Choroid plexus epithelial cell (primary cell): ENCODE measurements at regions not wholly inside any gene's neighbourhood (a gene's known extent, or its start where the extent isn't known, plus 50 kb on each side); places are given as distances from the start of the nearest gene placed in this dataset.

Source experiments
- DNase-seq: peaks from one replicate; pipeline ENCODE4 v3.0.0-alpha.2; 2010; ENCODE audit warnings: low read depth
- H3K4me3 ChIP-seq: 2 replicates; pipeline ENCODE4 v1.5.1; 2011; ENCODE audit warnings: low read depth, mild to moderate bottlenecking, control low read depth, low read length, moderate library complexity
- TF ChIP-seq, protein P1 (sequence below): conservative IDR thresholded peaks from 2 replicates; pipeline ENCODE4 v1.5.1; 2011; ENCODE audit warnings: low read depth, mild to moderate bottlenecking, control low read depth, inconsistent platforms, low read length, moderate library complexity

DNA sequence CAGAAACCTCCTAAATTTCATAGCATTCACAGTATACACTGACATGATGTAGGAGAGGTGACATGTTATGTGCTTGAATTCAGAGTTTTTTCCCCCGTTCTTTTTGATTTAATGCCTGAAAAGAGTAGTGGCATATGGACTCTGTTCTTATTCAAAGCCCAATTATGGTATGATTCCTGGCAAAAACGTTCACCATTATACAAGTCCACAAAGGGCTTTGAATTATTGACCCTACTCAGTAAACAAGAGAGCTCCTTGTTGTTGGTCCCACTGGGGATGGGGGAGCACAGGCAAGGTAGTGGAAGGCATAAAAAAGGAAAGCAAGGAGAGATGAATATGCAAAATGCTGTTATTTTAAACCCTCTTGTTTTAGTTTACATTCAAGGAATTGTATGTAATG, 136.0 kb upstream of the AHI1 start:
- TF ChIP-seq, protein P1, sequence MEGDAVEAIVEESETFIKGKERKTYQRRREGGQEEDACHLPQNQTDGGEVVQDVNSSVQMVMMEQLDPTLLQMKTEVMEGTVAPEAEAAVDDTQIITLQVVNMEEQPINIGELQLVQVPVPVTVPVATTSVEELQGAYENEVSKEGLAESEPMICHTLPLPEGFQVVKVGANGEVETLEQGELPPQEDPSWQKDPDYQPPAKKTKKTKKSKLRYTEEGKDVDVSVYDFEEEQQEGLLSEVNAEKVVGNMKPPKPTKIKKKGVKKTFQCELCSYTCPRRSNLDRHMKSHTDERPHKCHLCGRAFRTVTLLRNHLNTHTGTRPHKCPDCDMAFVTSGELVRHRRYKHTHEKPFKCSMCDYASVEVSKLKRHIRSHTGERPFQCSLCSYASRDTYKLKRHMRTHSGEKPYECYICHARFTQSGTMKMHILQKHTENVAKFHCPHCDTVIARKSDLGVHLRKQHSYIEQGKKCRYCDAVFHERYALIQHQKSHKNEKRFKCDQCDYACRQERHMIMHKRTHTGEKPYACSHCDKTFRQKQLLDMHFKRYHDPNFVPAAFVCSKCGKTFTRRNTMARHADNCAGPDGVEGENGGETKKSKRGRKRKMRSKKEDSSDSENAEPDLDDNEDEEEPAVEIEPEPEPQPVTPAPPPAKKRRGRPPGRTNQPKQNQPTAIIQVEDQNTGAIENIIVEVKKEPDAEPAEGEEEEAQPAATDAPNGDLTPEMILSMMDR, result no peak
- no peak for DNase-seq
- H3K4me3 ChIP-seq, result no peak overlapping the region

DNA sequence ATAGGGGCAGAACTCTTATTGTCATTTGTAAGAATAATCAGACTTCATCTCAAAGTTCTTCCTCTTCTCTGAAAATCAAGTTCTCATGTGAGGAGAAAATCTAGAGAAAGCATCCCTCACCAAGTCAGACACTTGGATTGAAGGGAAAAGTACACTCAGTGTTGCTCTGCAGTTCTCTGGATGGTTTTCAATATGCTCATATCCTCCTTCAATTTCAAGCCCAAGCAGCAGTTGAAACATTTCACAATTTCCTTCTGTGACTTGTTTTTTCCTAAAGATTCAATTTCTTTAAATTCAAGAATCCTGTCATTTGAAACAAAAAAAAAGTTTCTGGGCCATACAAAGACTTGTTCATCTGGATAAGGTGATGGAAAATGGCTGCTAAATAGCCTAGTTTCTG, 140.2 kb upstream of the AHI1 start:
- H3K4me3 ChIP-seq, result no peak overlapping the region
- TF ChIP-seq, protein P1, result no peak
- DNase-seq, result peak; percentile 27

DNA sequence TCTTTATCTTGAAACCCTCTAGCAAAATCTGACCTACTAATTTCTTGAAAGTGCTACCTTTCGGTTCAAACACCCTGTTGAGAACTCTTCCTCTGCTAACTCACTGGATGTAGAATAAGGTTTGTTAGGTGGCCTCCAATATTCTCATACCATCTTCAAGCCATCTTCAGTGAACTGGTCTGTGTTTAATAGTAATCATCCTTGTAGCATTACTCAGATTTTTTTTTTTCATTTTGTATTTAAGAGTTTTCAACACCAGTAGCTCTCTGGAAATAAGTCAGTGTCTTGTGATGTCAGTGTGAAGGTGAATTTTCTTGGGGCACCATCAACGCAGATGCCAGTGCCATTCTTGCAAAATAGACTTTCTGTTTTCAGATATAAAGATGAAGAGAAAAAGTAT, 140.6 kb upstream of the AHI1 start:
- no peak for DNase-seq
- H3K4me3 ChIP-seq, result no peak overlapping the region
- TF ChIP-seq, protein P1, result no peak

DNA sequence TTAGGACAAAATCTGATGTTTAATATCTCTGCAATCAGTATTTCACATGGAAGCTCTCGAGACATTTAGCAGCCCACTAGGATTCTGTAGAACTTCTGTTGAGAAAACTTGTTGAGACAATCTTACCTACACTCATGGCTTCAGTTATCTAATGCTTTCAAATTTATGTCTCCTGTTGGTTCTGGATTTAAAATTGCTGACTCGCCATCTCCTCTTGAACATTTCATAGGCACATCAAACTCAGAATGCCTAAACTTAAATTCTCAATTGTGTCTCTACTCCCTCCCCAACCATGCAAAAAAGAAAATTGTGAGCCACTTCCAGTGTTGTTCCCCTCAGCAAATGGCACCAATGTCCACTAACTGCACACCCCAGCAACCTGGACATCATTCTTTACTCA, 142.5 kb upstream of the AHI1 start:
- DNase-seq, result no peak
- no peak overlapping the region for H3K4me3 ChIP-seq
- TF ChIP-seq, protein P1, result no peak

DNA sequence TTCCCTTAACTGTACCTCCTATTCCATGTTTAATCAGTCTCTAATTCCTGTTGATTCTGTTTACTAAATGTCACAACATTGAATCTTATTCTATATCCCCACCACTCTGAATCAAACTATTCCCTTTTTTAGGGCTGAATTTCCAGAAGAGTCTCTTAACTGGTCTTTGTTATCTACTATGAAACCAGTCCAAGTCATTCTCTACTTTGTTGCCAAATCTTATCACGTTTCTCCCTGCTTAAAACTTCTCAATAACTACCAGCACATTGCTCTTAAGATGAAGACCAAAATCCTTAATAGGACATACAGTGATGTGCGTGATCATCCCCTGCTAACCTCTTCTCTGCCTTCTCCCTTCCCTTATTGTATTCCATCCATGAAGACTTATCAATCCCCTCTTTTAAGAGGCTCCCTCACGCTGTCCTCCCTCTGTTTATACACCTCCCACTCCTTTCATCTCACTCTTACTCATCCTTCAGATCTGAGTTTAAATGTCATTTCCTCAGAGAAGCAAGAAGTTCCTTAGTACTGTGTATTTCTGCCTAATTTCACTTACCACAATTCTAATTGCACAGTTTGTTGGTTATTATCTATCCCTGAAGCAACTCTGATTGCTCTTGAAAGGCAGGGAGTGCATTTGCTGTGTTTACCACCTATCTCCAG, 143.0 kb upstream of the AHI1 start:
- TF ChIP-seq, protein P1, result no peak
- DNase-seq, result peak; percentile 16
- no peak overlapping the region for H3K4me3 ChIP-seq

DNA sequence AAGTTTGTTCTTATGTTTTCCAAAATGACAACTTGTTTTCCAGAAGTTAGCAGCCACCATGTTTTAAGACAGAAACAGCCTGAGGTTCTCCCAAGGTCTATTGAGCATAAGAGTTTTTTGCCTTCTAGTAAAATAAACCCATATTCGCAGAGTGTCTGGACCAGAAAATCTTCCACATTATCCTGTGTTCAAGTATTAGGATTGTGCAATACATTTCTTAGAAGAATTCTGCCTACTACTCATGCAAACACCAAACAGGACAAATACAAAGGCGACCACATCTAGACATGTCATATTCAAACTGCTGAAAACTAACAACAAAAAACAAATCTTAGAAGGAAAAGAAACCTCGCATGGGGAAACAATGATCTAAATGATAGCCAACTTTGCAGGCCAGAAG, 145.4 kb upstream of the AHI1 start:
- TF ChIP-seq, protein P1, result no peak
- no peak overlapping the region for H3K4me3 ChIP-seq
- DNase-seq, result no peak

DNA sequence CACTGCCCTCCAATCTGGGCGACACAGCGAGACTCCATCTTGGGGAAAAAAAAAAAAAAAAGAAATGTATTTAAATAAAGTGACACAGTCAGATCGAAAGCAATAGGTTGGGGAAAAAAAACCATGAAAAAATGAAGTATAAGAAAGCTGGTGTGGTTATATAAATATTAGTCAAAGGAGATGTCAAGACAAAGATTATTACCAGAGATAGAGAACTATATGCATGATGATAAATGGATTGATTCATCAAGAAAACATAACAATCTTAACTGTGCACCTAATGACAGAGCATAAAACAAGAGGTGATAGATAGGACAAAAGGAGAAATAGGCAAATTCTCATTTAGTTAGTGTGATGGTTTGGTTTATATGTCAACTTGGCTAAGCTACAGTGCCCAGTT, 146.9 kb upstream of the AHI1 start:
- TF ChIP-seq, protein P1, result no peak
- DNase-seq, result no peak

More for the DNA sequence above, 146.9 kb upstream of the AHI1 start:
- no peak overlapping the region for H3K4me3 ChIP-seq
